Neuronal stem cell (in vitro differentiated cells): ENCODE measurements at regions not wholly inside any gene's neighbourhood (a gene's known extent, or its start where the extent isn't known, plus 50 kb on each side); places are given as distances from the start of the nearest gene placed in this dataset.
"Not testable (repeated sequence)": the region's sequence is repeated elsewhere in the genome, so short reads cannot be mapped to it uniquely, and the experiment has no call there.

Source experiments
- DNase-seq: peaks from one replicate; pipeline ENCODE4 v3.0.0-alpha.2; 2013; ENCODE audit warnings: low spot score
- H2AFZ ChIP-seq: one replicate; pipeline ENCODE4 v1.6.1; 2013; ENCODE audit warnings: mild to moderate bottlenecking, low read length, inconsistent platforms
- H2AK5ac ChIP-seq: 2 replicates; pipeline ENCODE4 v1.6.1; 2013; ENCODE audit warnings: low read depth, mild to moderate bottlenecking, inconsistent platforms, low read length, moderate library complexity, mixed read lengths
- H2BK120ac ChIP-seq: 2 replicates; pipeline ENCODE4 v1.6.1; 2013; ENCODE audit warnings: low read depth, mild to moderate bottlenecking, inconsistent platforms, low read length, moderate library complexity, mixed read lengths
- H2BK12ac ChIP-seq: one replicate; pipeline ENCODE4 v1.6.1; 2013; ENCODE audit warnings: low read length, inconsistent platforms
- H2BK15ac ChIP-seq: 2 replicates; pipeline ENCODE4 v1.6.1; 2013; ENCODE audit warnings: mild to moderate bottlenecking, low read length, inconsistent platforms, mixed read lengths
- H2BK5ac ChIP-seq: one replicate; pipeline ENCODE4 v1.6.1; 2013; ENCODE audit warnings: inconsistent platforms, mild to moderate bottlenecking, low read length, moderate library complexity
- H3K14ac ChIP-seq: one replicate; pipeline ENCODE4 v1.6.1; 2013; ENCODE audit warnings: low read length, inconsistent platforms
- H3K18ac ChIP-seq: 2 replicates; pipeline ENCODE4 v1.6.1; 2013; ENCODE audit warnings: low read length, inconsistent platforms
- H3K23ac ChIP-seq: 2 replicates; pipeline ENCODE4 v1.6.1; 2013; ENCODE audit warnings: low read depth, mild to moderate bottlenecking, mixed read lengths, low read length, inconsistent platforms; ENCODE audit not compliant: poor library complexity
- H3K27ac ChIP-seq: replicated peaks from 3 replicates; pipeline ENCODE4 v1.5.1; 2013; ENCODE audit warnings: low read length, inconsistent platforms
- H3K27me3 ChIP-seq, 3 experiments: 2 replicates each; pipeline ENCODE4 v1.6.1; 2013; ENCODE audit warnings: low read length in 3 of 3, mild to moderate bottlenecking in 2 of 3, inconsistent platforms in 1 of 3, low read depth in 1 of 3, mixed read lengths in 1 of 3, moderate library complexity in 1 of 3; ENCODE audit not compliant: control insufficient read depth in 3 of 3, insufficient read depth in 3 of 3
- H3K36me3 ChIP-seq, 2 donors: replicated peaks in 1 of 2; 2 replicates each; pipeline ENCODE4 v1.6.1; 2013; ENCODE audit warnings: low read length in 2 of 2; ENCODE audit not compliant: control insufficient read depth in 2 of 2, insufficient read depth in 2 of 2
- H3K4ac ChIP-seq: 2 replicates; pipeline ENCODE4 v1.6.1; 2013; ENCODE audit warnings: inconsistent platforms, mild to moderate bottlenecking, low read length, moderate library complexity
- H3K4me1 ChIP-seq, 2 donors: 1 replicate in 1 of 2; 2 replicates in 1 of 2; pipeline ENCODE4 v1.6.1; 2013; ENCODE audit warnings: low read length in 2 of 2, low read depth in 1 of 2; ENCODE audit not compliant: control insufficient read depth in 2 of 2, insufficient read depth in 1 of 2
- H3K4me2 ChIP-seq: one replicate; pipeline ENCODE4 v1.6.1; 2013; ENCODE audit warnings: mild to moderate bottlenecking, low read length, inconsistent platforms; ENCODE audit not compliant: insufficient read depth, poor library complexity, severe bottlenecking
- H3K4me3 ChIP-seq, 2 donors: 2 replicates each; pipeline ENCODE4 v1.5.1; 2013; ENCODE audit warnings: low read length in 2 of 2, mild to moderate bottlenecking in 2 of 2, inconsistent platforms in 1 of 2, moderate library complexity in 1 of 2
- H3K79me1 ChIP-seq: one replicate; pipeline ENCODE4 v1.6.1; 2013; ENCODE audit warnings: low read depth, mild to moderate bottlenecking, inconsistent platforms, low read length, moderate library complexity
- H3K9ac ChIP-seq: one replicate; pipeline ENCODE4 v1.6.1; 2013; ENCODE audit warnings: mild to moderate bottlenecking, low read depth, low read length, inconsistent platforms; ENCODE audit not compliant: poor library complexity
- H3K9me3 ChIP-seq, 2 donors: replicated peaks in 1 of 2; 2 replicates each; pipeline versions ENCODE3 to v1.6.1; 2013; ENCODE audit warnings: low read length in 2 of 2, mild to moderate bottlenecking in 2 of 2, inconsistent platforms in 1 of 2, low read depth in 1 of 2, mixed read lengths in 1 of 2, moderate library complexity in 1 of 2; ENCODE audit not compliant: control insufficient read depth in 2 of 2, insufficient read depth in 1 of 2
- H4K8ac ChIP-seq: one replicate; pipeline ENCODE4 v1.6.1; 2013; ENCODE audit warnings: low read depth, mild to moderate bottlenecking, inconsistent platforms, low read length, moderate library complexity
- H4K91ac ChIP-seq: one replicate; pipeline ENCODE4 v1.6.1; 2013; ENCODE audit warnings: low read length, low read depth, mild to moderate bottlenecking, inconsistent platforms; ENCODE audit not compliant: poor library complexity
- WGBS, 2 donors: extraction: QIAGEN DNeasy Blood & Tissue Kit; methylation state at CpG; one replicate each; pipeline ENCODE4 v1.1.7; 2013; ENCODE audit warnings: missing lambda C conversion rate in 2 of 2, mixed read lengths in 1 of 2; ENCODE audit not compliant: insufficient read length in 2 of 2, insufficient replicate concordance in 1 of 2; ENCODE audit errors: extremely low coverage in 2 of 2; 5-methylcytosine and 5-hydroxymethylcytosine counted together

GRCh38 chr16:60126115-60126514, 1392.0 kb upstream of the GOT2 start:
- no CpG with 5 or more reads among the region's 2 CpGs for WGBS, 2 donors

GRCh38 chr16:60123392-60124023, 1389.4 kb upstream of the GOT2 start:
- WGBS, 2 donors, result no CpG with 5 or more reads among the region's 4 CpGs
- no peaks in the 10 kb centered on the region for H3K36me3 ChIP-seq
- no peak overlapping the region for H3K14ac ChIP-seq
- no peak overlapping the region for H2BK5ac ChIP-seq
- H3K27me3 ChIP-seq, result no peaks in the 10 kb centered on the region
- H3K4ac ChIP-seq, result no peak overlapping the region
- no peak overlapping the region for H2BK15ac ChIP-seq
- no peak overlapping the region for H3K9ac ChIP-seq
- H4K8ac ChIP-seq, result no peak overlapping the region
- H3K27ac ChIP-seq, result no peak overlapping the region
- no peak overlapping the region for H3K23ac ChIP-seq
- no peak overlapping the region for H2BK12ac ChIP-seq
- H2AFZ ChIP-seq, result no peak overlapping the region
- no peak overlapping the region for H3K4me3 ChIP-seq
- no peak overlapping the region for H3K4me2 ChIP-seq
- H4K91ac ChIP-seq, result no peak overlapping the region
- DNase-seq, result no peak
- H2BK120ac ChIP-seq, result no peak overlapping the region
- H2AK5ac ChIP-seq, result no peak overlapping the region
- no peaks in the 10 kb centered on the region for H3K79me1 ChIP-seq
- no peaks in the 10 kb centered on the region for H3K4me1 ChIP-seq
- H3K18ac ChIP-seq, result no peak overlapping the region
- H3K9me3 ChIP-seq, result no peaks in the 10 kb centered on the region

More at GRCh38 chr16:60126115-60126514, 1392.0 kb upstream of the GOT2 start:
- H2BK15ac ChIP-seq, H4K91ac ChIP-seq, H3K36me3 ChIP-seq, H3K18ac ChIP-seq, H3K4ac ChIP-seq, H3K9ac ChIP-seq, H2AFZ ChIP-seq, H2BK12ac ChIP-seq, H3K4me1 ChIP-seq, H3K27me3 ChIP-seq, H3K4me3 ChIP-seq, H3K79me1 ChIP-seq, H2AK5ac ChIP-seq, H3K23ac ChIP-seq, H3K27ac ChIP-seq, H4K8ac ChIP-seq, H3K14ac ChIP-seq, DNase-seq, H3K4me2 ChIP-seq, H2BK120ac ChIP-seq, H3K9me3 ChIP-seq, H2BK5ac ChIP-seq: not testable (repeated sequence)

- Histone ChIP-seq H3K4me3 (no peak overlapping the region), H2BK15ac (no peak overlapping the region), H3K9ac (no peak overlapping the region), H3K14ac (no peak overlapping the region), H3K36me3 (no peaks in the 10 kb centered on the region), H2BK120ac (no peak overlapping the region), H3K18ac (no peak overlapping the region), H2BK5ac (no peak overlapping the region), H3K79me1 (no peaks in the 10 kb centered on the region), H2BK12ac (no peak overlapping the region), H3K4me2 (no peak overlapping the region), H4K91ac (no peak overlapping the region), H2AFZ (no peak overlapping the region), H3K4me1 (no peaks in the 10 kb centered on the region), H3K23ac (no peak overlapping the region), H4K8ac (no peak overlapping the region), H3K4ac (no peak overlapping the region), H2AK5ac (no peak overlapping the region), H3K27me3 (no peaks in the 10 kb centered on the region), H3K9me3 (no peaks in the 10 kb centered on the region), H3K27ac (no peak overlapping the region)
- WGBS, 2 donors, result no CpG with 5 or more reads among the region's 14 CpGs
- DNase-seq, result no peak
Observed at GRCh38 chr16:60120586-60120985, 1386.5 kb upstream of the GOT2 start.

- no peak overlapping the region for H2BK12ac ChIP-seq
- H3K9me3 ChIP-seq, result no peaks in the 10 kb centered on the region
- no peak overlapping the region for H3K4me2 ChIP-seq
- H3K36me3 ChIP-seq, result no peaks in the 10 kb centered on the region
- H3K4me3 ChIP-seq, result no peak overlapping the region
- H3K27ac ChIP-seq, result no peak overlapping the region
- no peak overlapping the region for H2AK5ac ChIP-seq
- no peak overlapping the region for H2AFZ ChIP-seq
- no peak overlapping the region for H3K4ac ChIP-seq
- H3K23ac ChIP-seq, result no peak overlapping the region
- no peaks in the 10 kb centered on the region for H3K27me3 ChIP-seq
- H3K79me1 ChIP-seq, result no peaks in the 10 kb centered on the region
- H3K18ac ChIP-seq, result no peak overlapping the region
- no peaks in the 10 kb centered on the region for H3K4me1 ChIP-seq
- H4K8ac ChIP-seq, result no peak overlapping the region
- H2BK120ac ChIP-seq, result no peak overlapping the region
- no peak overlapping the region for H2BK15ac ChIP-seq
- H4K91ac ChIP-seq, result no peak overlapping the region
- no peak overlapping the region for H3K9ac ChIP-seq
- no CpG with 5 or more reads among the region's 2 CpGs for WGBS, 2 donors
- DNase-seq, result no peak
- H2BK5ac ChIP-seq, result no peak overlapping the region
- H3K14ac ChIP-seq, result no peak overlapping the region
Observed at GRCh38 chr16:60110531-60110930, 1376.4 kb upstream of the GOT2 start.
